Activated CD4-positive, alpha-beta T cell treated with anti-CD3 and anti-CD28 coated beads, Interleukin-2, amount 50 U/mL, for 48 hours (primary cell): ENCODE measurements at regions not wholly inside any gene's neighbourhood (a gene's known extent, or its start where the extent isn't known, plus 50 kb on each side); places are given as distances from the start of the nearest gene placed in this dataset.

Experiments
- DNase-seq, 2 experiments: peaks; one replicate each; pipeline ENCODE4 v3.0.0-alpha.2; 2020

DNA sequence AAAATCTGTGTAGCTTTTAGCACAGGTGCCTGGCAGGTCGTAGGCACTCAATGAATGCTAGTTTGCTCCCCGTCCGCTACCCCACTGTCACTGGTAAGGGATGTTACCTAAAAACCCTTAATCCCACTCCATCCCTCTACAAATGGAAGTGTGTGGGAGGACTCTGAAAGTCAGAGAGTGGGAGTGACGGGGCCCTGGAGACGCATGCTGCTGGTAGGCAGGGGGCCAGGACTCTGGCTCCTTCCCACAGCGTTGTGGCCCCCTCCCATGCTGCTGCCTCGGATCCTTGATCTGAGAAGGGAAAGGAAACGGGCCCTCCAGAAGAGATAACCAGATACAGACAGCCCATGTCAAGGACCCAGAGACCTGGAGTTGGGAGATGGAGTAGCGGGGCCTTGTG is 249.3 kb downstream of the HAUS1 start:
- no peak for DNase-seq

- no peak for DNase-seq
These were observed 252.3 kb downstream of the HAUS1 start for GRCh38 chr18:46356278-46357033.

- DNase-seq: no peak
These were observed 256.0 kb downstream of the HAUS1 start for GRCh38 chr18:46360102-46360699.

- DNase-seq: no peak
These were observed 256.7 kb downstream of the HAUS1 start for GRCh38 chr18:46360866-46361265.

GRCh38 chr18:46362533-46362932 is 258.3 kb downstream of the HAUS1 start:
- no peak for DNase-seq

DNA sequence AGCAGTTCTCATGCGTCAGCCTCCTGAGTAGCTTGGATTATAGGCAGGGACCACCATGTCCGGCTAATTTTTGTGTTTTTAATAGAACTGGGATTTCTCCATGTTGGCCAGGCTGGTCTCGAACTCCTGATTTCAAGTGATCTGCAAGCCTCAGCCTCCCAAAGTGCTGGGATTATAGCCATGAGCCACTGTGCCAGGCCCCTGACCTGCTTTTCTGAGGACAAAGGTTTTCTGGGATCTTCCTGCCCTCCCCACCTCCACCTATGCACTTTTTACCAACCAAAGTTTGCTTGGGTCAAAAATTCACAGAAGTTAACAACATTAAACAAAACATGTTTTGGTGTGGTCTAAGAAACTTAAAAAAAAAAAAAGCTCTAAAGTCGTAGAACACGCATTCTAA is 259.9 kb downstream of the HAUS1 start:
- DNase-seq: no peak

DNA sequence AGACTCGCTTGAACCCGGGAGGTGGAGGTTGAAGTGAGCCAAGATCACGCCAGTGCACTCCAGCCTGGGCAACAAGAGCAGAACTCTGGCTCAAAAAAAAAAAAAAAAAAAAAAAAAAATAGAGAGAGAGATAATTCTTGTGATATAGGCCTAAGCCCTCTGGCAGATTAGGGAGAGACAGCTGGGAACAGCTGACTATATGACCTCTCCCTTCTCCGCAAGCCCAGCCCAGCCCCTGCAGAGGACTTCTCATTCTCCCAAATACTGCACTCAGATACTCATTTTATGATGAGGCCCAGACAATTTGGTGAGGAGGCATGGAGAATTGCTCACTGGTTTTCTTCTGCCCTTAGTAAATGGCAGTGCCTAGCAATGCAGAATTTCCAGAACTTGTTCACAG is 262.0 kb downstream of the HAUS1 start:
- DNase-seq: no peak

GRCh38 chr18:46366751-46367376 is 262.7 kb downstream of the HAUS1 start:
- no peak for DNase-seq

GRCh38 chr18:46369323-46369722 is 265.1 kb downstream of the HAUS1 start:
- DNase-seq: no peak

DNA sequence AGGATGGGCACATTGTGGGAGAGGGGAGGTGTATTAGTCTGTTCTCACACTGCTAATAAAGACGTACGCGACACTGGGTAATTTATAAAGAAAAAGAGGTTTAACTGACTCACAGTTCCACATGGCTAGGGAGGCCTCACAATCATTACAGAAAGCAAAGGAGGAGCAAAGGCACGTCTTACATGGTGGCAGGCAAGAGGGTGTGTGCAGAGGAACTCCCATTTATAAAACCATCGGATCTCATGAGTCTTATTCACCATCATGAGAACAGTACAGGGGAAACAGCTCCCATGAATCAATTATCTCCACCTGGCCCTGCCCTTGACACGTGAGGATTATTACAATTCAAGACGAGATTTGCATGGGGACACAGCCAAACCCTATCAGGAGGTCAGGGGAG is 266.7 kb downstream of the HAUS1 start:
- no peak for DNase-seq

DNA sequence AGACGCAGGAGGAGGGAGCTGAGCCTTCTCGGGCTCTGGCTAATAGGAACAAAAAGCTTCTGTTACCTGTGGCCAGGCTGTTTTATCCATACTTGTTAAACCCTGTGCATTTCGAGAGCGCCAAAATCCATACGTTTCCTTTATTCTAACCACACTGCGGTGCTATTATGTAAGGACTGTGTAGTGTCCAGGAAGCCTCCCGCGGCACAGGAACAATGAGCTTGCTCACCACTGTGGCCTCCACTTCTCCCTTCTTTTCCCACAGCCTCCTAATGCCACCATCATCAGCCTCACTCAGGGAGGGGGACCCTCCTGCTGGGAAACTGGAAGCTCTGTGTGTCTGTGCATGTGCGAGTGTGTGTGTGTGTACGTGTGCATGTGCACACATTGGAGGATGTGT is 268.5 kb downstream of the HAUS1 start:
- no peak for DNase-seq

GRCh38 chr18:46373131-46373530 is 268.9 kb downstream of the HAUS1 start:
- no peak for DNase-seq

- DNase-seq: no peak
These were observed 269.6 kb downstream of the HAUS1 start for GRCh38 chr18:46373791-46374190.

DNA sequence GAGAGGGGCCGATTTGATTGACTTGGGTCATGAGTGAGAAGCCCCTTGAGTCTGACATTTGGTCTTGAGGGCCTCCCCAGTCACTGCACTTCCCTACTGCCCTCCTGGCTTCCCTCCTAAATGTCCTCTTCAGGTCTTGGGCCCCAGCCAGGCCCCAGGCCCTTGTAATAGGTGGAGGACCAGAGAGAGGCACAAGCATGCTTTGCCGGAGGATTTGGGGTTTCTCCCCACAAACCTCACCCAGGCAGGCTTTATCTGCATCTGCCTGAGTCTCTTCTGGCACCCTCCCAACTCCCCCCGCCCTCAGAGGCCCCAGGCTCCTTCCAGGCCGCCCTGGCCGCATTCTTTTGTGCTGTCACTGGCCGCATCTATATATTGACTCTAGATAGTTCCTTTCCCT is 270.7 kb downstream of the HAUS1 start:
- DNase-seq: no peak

DNA sequence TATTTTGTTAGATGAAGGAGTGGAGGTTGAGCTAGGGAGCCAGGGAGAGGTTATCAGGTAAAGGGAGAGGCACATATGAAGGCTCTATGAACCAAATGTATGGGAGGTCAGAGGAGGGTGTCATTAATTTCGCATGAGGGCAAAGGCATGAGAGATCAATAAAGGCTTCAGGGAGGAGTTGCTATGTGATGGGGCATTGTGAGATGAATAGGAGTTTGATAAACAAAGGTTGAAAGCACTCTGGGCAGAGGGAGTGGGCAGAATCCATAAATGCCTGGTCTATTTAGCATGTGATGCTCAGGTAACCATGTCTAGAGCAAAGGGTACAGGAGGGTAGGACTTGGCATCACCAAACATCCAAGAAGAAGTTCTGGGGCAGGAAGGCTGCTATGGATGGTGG is 273.4 kb downstream of the HAUS1 start:
- DNase-seq: no peak

GRCh38 chr18:46378126-46378863 is 274.1 kb downstream of the HAUS1 start:
- no peak for DNase-seq

- DNase-seq: no peak
These were observed 274.7 kb downstream of the HAUS1 start for GRCh38 chr18:46378864-46379207.

- no peak for DNase-seq
These were observed 275.3 kb downstream of the HAUS1 start for GRCh38 chr18:46379323-46379950.

DNA sequence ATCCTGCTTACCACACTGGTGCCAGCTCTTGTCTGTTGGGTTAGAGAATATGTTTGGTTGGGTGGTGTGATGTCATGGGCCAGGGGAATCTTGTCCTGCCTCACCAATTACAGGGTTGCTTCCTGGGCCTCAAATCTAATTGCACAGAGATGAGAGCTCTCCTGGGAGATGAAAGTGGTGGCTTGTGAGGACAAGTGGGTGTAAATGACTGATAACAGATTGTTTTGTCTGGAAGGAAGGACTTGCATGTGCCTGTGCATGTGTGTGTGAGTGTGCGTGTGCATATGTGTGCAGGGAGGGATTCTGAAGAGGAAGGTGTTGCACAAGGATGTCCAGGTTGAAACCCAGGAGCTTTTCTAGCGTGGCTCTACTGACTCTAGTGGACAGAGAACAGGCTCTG is 271.9 kb downstream of the LOXHD1 start:
- no peak for DNase-seq

DNA sequence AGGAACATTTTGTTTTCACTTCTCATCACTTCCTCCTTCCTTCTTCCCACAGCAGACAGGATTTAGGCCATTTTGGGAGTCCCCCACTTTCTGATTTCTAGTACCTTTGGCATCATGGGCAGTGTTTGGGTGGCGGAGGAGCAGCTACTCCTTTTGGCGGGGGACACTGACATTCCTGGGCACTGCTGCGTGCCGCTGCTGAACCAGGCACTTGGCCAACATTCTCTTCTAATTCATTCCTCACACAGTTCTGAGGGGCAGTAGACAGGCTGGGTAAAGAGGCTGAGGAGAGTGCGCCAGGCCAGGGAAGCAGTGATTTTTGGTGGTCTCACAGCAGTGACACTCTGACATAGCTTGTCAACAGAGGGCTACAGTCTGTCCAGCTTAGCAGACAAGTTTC is 270.2 kb downstream of the LOXHD1 start:
- DNase-seq: no peak

DNA sequence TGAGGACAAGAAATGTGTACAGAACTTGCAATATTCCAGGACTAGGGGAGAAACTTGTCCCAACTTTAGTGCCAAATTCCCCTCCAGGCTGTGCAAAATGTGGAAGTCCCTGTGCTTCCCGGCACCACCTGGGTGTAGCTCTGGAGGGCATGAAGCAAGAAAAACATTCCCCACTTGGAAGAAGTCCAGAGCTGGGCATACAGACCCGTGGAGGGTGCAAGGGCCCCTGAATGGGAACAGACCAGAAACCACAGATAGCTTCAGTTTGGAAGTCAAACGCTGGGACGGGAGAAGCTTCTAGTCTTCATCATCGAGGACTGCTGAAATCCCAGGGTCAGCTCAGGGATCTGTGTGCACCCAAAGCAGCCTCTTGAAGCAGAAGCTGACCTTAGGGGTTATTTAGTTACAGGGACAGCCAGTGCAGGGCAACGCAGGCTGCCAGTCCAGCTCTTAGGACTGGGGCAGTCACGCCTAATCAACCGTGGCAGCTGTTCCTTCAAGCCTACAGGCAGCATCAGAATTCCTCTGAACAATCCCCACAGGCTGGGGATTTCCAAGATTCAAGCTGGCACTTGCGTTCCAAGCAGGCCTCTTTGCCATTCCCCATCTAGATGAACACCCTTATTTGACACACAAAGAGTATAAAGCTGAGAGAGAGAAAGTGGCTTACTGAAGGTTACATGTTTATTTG is 269.4 kb downstream of the LOXHD1 start:
- no peak for DNase-seq

GRCh38 chr18:46388286-46388685 is 268.7 kb downstream of the LOXHD1 start:
- DNase-seq: no peak

GRCh38 chr18:46392576-46392975 is 264.4 kb downstream of the LOXHD1 start:
- no peak for DNase-seq
